UCSD-AML1 (cell line): ENCODE measurements at regions not wholly inside any gene's neighbourhood (a gene's known extent, or its start where the extent isn't known, plus 50 kb on each side); places are given as distances from the start of the nearest gene placed in this dataset.

Experiments used
- DNase-seq: peaks from one replicate; lab custom pipeline; 2025; ENCODE audit not compliant: unreplicated experiment; lab: John Stamatoyannopoulos, UW

DNA sequence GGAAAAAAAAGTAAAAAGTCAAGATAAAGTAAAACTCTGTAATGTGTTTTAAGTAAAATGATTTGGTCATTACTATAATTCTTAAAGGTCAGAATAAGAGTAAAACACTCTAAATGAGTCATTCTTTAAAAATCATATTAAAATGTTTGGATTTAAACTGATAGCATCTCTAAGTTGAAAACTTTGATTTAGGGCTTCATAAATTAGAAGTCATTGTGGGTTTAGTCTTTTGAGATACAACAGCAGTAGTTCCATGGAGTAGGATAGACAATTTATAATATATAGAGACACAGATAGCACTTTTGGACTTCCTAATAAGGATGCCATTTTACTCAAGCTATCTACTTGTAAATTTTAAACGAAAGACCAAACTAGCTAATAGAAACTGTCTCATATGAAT, 77.1 kb upstream of the PABPC4L start:
- DNase-seq = no peak

DNA sequence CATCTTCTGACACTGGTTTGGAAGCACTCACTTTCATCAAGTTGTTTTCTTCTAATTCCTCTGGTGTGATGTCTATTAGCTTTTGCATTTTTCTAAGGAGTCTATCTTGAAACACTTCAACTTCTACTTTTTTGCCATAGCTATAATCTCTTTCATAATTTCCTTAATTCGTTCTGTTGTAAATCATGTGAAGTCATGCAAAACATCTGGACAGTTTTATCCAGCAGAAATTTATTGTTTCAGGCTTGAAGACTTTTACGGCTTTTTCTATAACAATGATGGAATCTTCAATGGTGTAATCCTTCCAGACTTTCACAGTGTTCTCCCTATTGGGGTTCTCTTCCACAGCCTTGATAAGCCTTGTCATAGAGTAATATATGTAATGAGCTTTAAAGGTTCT, 74.9 kb upstream of the PABPC4L start:
- DNase-seq = no peak

DNA sequence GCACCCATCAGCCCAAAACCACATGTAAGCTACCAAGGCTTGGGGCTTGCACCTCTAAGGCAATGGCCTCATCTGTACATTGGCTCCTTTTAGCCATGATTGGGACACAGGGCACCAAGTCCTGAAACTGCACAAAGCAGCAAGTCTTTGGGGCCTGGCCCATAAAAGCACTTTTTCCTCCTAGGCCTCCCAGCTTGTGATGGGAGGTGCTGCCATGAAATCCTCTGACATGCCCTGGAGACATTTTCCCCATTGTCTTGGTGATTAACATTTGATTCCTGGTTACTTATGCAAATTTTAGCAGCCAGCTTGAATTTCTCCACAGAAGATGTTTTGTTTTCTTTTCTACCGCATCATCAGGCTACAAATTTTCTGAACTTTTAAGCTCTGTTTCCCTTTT, 58.5 kb upstream of the PABPC4L start:
- DNase-seq = no peak
